K562 (cell line): ENCODE measurements at regions not wholly inside any gene's neighbourhood (a gene's known extent, or its start where the extent isn't known, plus 50 kb on each side); places are given as distances from the start of the nearest gene placed in this dataset.

Source experiments
- ATAC-seq: fragments of 200-7000 bp; cut with Tn5 transposase; 3 replicates; pipeline ENCODE4 v1.9.1; 2020; ENCODE audit warnings: moderate library complexity
- BruUV-seq: library from RNA; stranded (reverse); fragments of 400-500 nt; replicated peaks from 2 replicates; lab custom pipeline; 2021; lab: Mats Ljungman, UMichigan
- CTCF ChIA-PET: fragments of 300-600 bp; formaldehyde crosslinking; extraction: SDS; loops from one replicate; lab custom pipeline; 2021; ENCODE audit warnings: low intra/inter-chr PET ratio; lab: Yijun Ruan, JAX
- POLR2A ChIA-PET: fragments of 300-600, 350-650 bp; sonication (Branson Sonifier 250); formaldehyde crosslinking; extraction: SDS; loops from one replicate; lab custom pipeline; 2021; ENCODE audit warnings: antibody characterized with exemption, inconsistent platforms; lab: Yijun Ruan, JAX
- DNase-seq, 4 experiments: peaks; one replicate each; pipeline versions ENCODE4 v3.0.0 to v3.0.0-alpha.2; 2011 to 2018; ENCODE audit warnings: low spot score in 3 of 4, mixed read lengths in 3 of 4; ENCODE audit errors: extremely low read depth in 1 of 4
- FAIRE-seq: peaks from 2 replicates; lab custom pipeline; 2011; peaks lifted over from hg19 to GRCh38; lab: Jason Lieb, UNC
- H2AFZ ChIP-seq: 2 replicates; pipeline ENCODE4 v1.6.0; 2011; ENCODE audit warnings: low read depth, low read length, control low read depth, inconsistent platforms
- H3K27ac ChIP-seq: fragments of 200-600 bp; 3 replicates; pipeline ENCODE4 v1.8.0; 2011; ENCODE audit warnings: low read depth, mild to moderate bottlenecking, control low read depth, inconsistent platforms, low read length, moderate library complexity, mixed read lengths; ENCODE audit errors: extremely low read depth
- H3K27me3 ChIP-seq, 2 experiments: fragments of 300-600 bp in 1 of 2; 2 replicates in 1 of 2; 3 replicates in 1 of 2; pipeline versions ENCODE4 v1.6.0 to v1.8.0; 2011; ENCODE audit warnings: inconsistent platforms in 2 of 2, low read length in 2 of 2, mild to moderate bottlenecking in 1 of 2, mixed read lengths in 1 of 2, moderate library complexity in 1 of 2; ENCODE audit not compliant: control insufficient read depth in 2 of 2, insufficient read depth in 2 of 2
- H3K36me3 ChIP-seq: fragments of 300-600 bp; 3 replicates; pipeline ENCODE4 v1.8.0; 2011; ENCODE audit warnings: mild to moderate bottlenecking, low read length, inconsistent platforms; ENCODE audit not compliant: control insufficient read depth, insufficient read depth
- H3K4me1 ChIP-seq, 2 experiments: fragments of 200-600 bp in 1 of 2; replicated peaks in 1 of 2; 2 replicates in 1 of 2; 3 replicates in 1 of 2; pipeline versions ENCODE4 v1.5.1 to v1.8.0; 2011; ENCODE audit warnings: inconsistent platforms in 2 of 2, low read length in 2 of 2, mild to moderate bottlenecking in 1 of 2, mixed read lengths in 1 of 2, moderate library complexity in 1 of 2; ENCODE audit not compliant: control insufficient read depth in 2 of 2, insufficient read depth in 2 of 2
- H3K4me2 ChIP-seq: 2 replicates; pipeline ENCODE4 v1.6.1; 2011; ENCODE audit warnings: low read length, control low read depth, inconsistent platforms, mixed read lengths; ENCODE audit not compliant: insufficient read depth
- H3K4me3 ChIP-seq: fragments of 200-600 bp; sonication (generic), shearing (Covaris generic); 2 replicates; pipeline ENCODE4 v1.5.1; 2016; ENCODE audit warnings: control low read depth, inconsistent platforms
- H3K79me2 ChIP-seq: fragments of 200-600 bp; 3 replicates; pipeline ENCODE4 v1.8.0; 2011; ENCODE audit warnings: low read length, inconsistent platforms; ENCODE audit not compliant: control insufficient read depth, insufficient read depth
- H3K9ac ChIP-seq, 2 experiments: 2 replicates each; pipeline versions ENCODE4 v1.6.0 to v1.6.1; 2011; ENCODE audit warnings: low read depth in 2 of 2, low read length in 2 of 2, control low read depth in 1 of 2, inconsistent platforms in 1 of 2, mild to moderate bottlenecking in 1 of 2, mixed read lengths in 1 of 2; ENCODE audit not compliant: insufficient read depth in 1 of 2
- H3K9me1 ChIP-seq: one replicate; pipeline ENCODE4 v1.6.0; 2011; ENCODE audit warnings: inconsistent platforms, mild to moderate bottlenecking, low read length, moderate library complexity; ENCODE audit not compliant: control insufficient read depth, insufficient read depth
- H3K9me3 ChIP-seq: replicated peaks from 2 replicates; pipeline ENCODE4 v1.5.1; 2011; ENCODE audit warnings: low read depth, low read length, inconsistent platforms; ENCODE audit not compliant: control insufficient read depth, insufficient read depth
- H4K20me1 ChIP-seq: replicated peaks from 2 replicates; pipeline ENCODE4 v1.6.1; 2011; ENCODE audit warnings: low read length, inconsistent platforms, mixed read lengths; ENCODE audit not compliant: control insufficient read depth, insufficient read depth
- CHD4 ChIP-seq: fragments of 200-600 bp; sonication (generic); IDR thresholded peaks from 3 replicates; pipeline ENCODE4 v1.6.1; 2012; ENCODE audit warnings: low read depth, mild to moderate bottlenecking, mixed read lengths, low read length, inconsistent platforms; ENCODE audit not compliant: insufficient read depth, insufficient replicate concordance, poor library complexity, severe bottlenecking
- DACH1 ChIP-seq: fragments of 450-650 bp; IDR thresholded peaks from 2 replicates; pipeline ENCODE4 v1.6.1; 2018; ENCODE audit not compliant: partially characterized antibody
- ELF2 ChIP-seq: fragments of 250-450 bp; sonication (Bioruptor Pico); IDR thresholded peaks from 2 replicates; pipeline ENCODE4 v1.5.0; 2021; ENCODE audit warnings: mild to moderate bottlenecking
- LARP7 ChIP-seq: fragments of 450-650 bp; IDR thresholded peaks from 2 replicates; pipeline ENCODE4 v1.6.1; 2016
- MEF2D ChIP-seq: conservative IDR thresholded peaks from 2 replicates; pipeline ENCODE4 v1.6.1; 2016; ENCODE audit warnings: low read depth, missing genetic modification characterization, missing compliant biosample characterization
- RBM22 ChIP-seq: fragments of 200-400 bp; formaldehyde crosslinking; IDR thresholded peaks from 2 replicates; pipeline ENCODE4 v1.6.1; 2018; ENCODE audit warnings: low read length, low read depth; ENCODE audit not compliant: poor library complexity, severe bottlenecking
- RFX1 ChIP-seq: fragments of 450-650 bp; IDR thresholded peaks from 2 replicates; pipeline ENCODE4 v1.6.1; 2016; ENCODE audit warnings: mild to moderate bottlenecking, moderate library complexity
- STAT5B ChIP-seq: fragments of 250-450 bp; sonication (Bioruptor Pico); IDR thresholded peaks from 2 replicates; pipeline ENCODE4 v1.8.0; 2021; ENCODE audit warnings: mild to moderate bottlenecking, inconsistent platforms
- STAT6 ChIP-seq: sonication (generic); formaldehyde crosslinking; IDR thresholded peaks from 2 replicates; pipeline ENCODE4 v1.8.1; 2023; ENCODE audit warnings: mild to moderate bottlenecking, missing genetic modification reagents
- TCF3 ChIP-seq: sonication (generic); formaldehyde crosslinking; IDR thresholded peaks from 2 replicates; pipeline ENCODE4 v1.4.0; 2020; ENCODE audit warnings: mild to moderate bottlenecking, missing genetic modification reagents
- TCF7L2 ChIP-seq: fragments of 150-350 bp; IDR thresholded peaks from 2 replicates; pipeline ENCODE4 v1.6.1; 2016; ENCODE audit warnings: low read depth, mild to moderate bottlenecking, low read length, moderate library complexity
- ZBTB1 ChIP-seq: sonication (generic); formaldehyde crosslinking; IDR thresholded peaks from 2 replicates; pipeline ENCODE4 v1.8.1; 2023; ENCODE audit warnings: missing genetic modification reagents, low read depth, mild to moderate bottlenecking, borderline replicate concordance
- ZNF140 ChIP-seq: fragments of 250-450 bp; sonication (Bioruptor Pico); IDR thresholded peaks from 2 replicates; pipeline ENCODE4 v1.8.0; 2021; ENCODE audit warnings: moderate library complexity, mild to moderate bottlenecking, inconsistent platforms
- ZNF431 ChIP-seq: sonication (generic); formaldehyde crosslinking; IDR thresholded peaks from 2 replicates; pipeline ENCODE4 v1.8.0; 2022; ENCODE audit warnings: mild to moderate bottlenecking, missing genetic modification reagents
- in situ Hi-C: fragments of 300-500 bp; cut with MboI; formaldehyde crosslinking; loops from 4 replicates; pipeline ENCODE4 v1.15.0; 2018; ENCODE audit warnings: inconsistent platforms, mixed read lengths
- intact Hi-C: fragments of 100-400 bp; cut with micrococcal nuclease; formaldehyde crosslinking; loops from 2 replicates; pipeline ENCODE4 v1.14.2; 2022

GRCh38 chr2:76446872-76447271 is 736.2 kb upstream of the GCFC2 start:
- TF ChIP-seq TCF3 (CRISPR knock-in tag) (no peak), TCF7L2 (no peak), MEF2D (tag) (no peak), ZNF140 (CRISPR knock-in tag) (no peak), RFX1 (no peak), RBM22 (no peak), ELF2 (CRISPR knock-in tag) (no peak), ZNF431 (CRISPR knock-in tag) (no peak), STAT5B (CRISPR knock-in tag) (no peak), ZBTB1 (CRISPR knock-in tag) (no peak), CHD4 (no peak), STAT6 (CRISPR knock-in tag) (no peak), DACH1 (no peak), LARP7 (no peak)
- no peak overlapping the region for H3K4me3 ChIP-seq
- in situ Hi-C loops, result no loop called here

More at GRCh38 chr2:76446872-76447271, 736.2 kb upstream of the GCFC2 start:
- H2AFZ ChIP-seq, result no peak overlapping the region
- no peak overlapping the region for H3K9ac ChIP-seq
- FAIRE-seq (no peak), DNase-seq (no peak), ATAC-seq (no peak)
- no peak overlapping the region for H3K4me2 ChIP-seq
- H3K36me3 ChIP-seq, result no peaks in the 10 kb centered on the region
- no peaks in the 10 kb centered on the region for H3K9me3 ChIP-seq
- POLR2A ChIA-PET, result no interaction called here
- intact Hi-C loops, result no loop called here
- BruUV-seq, result no TSS peak
- no peaks in the 10 kb centered on the region for H3K9me1 ChIP-seq
- no peaks in the 10 kb centered on the region for H3K79me2 ChIP-seq
- H3K27ac ChIP-seq, result no peak overlapping the region
- H3K27me3 ChIP-seq, result no peaks in the 10 kb centered on the region
- H4K20me1 ChIP-seq, result no peaks in the 10 kb centered on the region
- no peaks in the 10 kb centered on the region for H3K4me1 ChIP-seq
- CTCF ChIA-PET, result no interaction called here
